ENCODE measurements at regions not wholly inside any gene's neighbourhood (a gene's known extent, or its start where the extent isn't known, plus 50 kb on each side); places are given as distances from the start of the nearest gene placed in this dataset.

- Histone ChIP-seq H4K5ac (ENCODE audit: insufficient read length, low read depth, low read length) (no peak overlapping the region), H2BK12ac (ENCODE audit: insufficient read length, low read depth, low read length) (no peak overlapping the region), H3K9ac (ENCODE audit: extremely low read depth, insufficient read length, low read length) (no peak overlapping the region), H3K79me2 (ENCODE audit: insufficient read depth, low read length) (no peaks in the 10 kb centered on the region), H3K4me2 (ENCODE audit: insufficient read depth, insufficient read length, low read length) (no peak overlapping the region), H4K20me1 (ENCODE audit: control insufficient read depth, insufficient read depth, insufficient read length) (no peaks in the 10 kb centered on the region), H2BK5ac (ENCODE audit: insufficient read length, low read length) (no peak overlapping the region), H3K4me1 (ENCODE audit: insufficient read depth, low read length) (no peaks in the 10 kb centered on the region), H2BK15ac (ENCODE audit: low read depth, low read length) (no peak overlapping the region), H3K18ac (ENCODE audit: insufficient read length, low read depth, low read length) (no peak overlapping the region), H2AFZ (ENCODE audit: low read length) (no peak overlapping the region), H2BK120ac (ENCODE audit: low read depth, low read length, poor library complexity, severe bottlenecking) (no peak overlapping the region), H4K91ac (ENCODE audit: insufficient read length, low read depth, low read length) (no peak overlapping the region), H4K8ac (replicated peaks; ENCODE audit: insufficient read length, low read depth, low read length) (no peak overlapping the region), H3K4ac (ENCODE audit: low read depth, low read length) (no peak overlapping the region), H3K23ac (ENCODE audit: insufficient read length, low read depth, low read length) (no peak overlapping the region), H3K79me1 (ENCODE audit: insufficient read depth, low read depth, low read length, poor library complexity, severe bottlenecking) (no peaks in the 10 kb centered on the region), H2AK5ac (ENCODE audit: insufficient read length, low read length) (no peak overlapping the region), H3K23me2 (ENCODE audit: insufficient read length, low read depth, low read length, poor library complexity, severe bottlenecking) (no peaks in the 10 kb centered on the region), H3K27ac (ENCODE audit: insufficient read length, low read depth, low read length) (no peak overlapping the region), H3K14ac (ENCODE audit: insufficient read depth, low read length) (no peak overlapping the region), H3T11ph (ENCODE audit: low read length) (no peak overlapping the region), H2BK20ac (ENCODE audit: low read depth, low read length, poor library complexity, severe bottlenecking) (no peak overlapping the region), H3K9me3 (ENCODE audit: control insufficient read depth, low read depth, low read length) (no peaks in the 10 kb centered on the region), H3K27me3 (ENCODE audit: insufficient read depth, low read length) (no peaks in the 10 kb centered on the region), H3K56ac (ENCODE audit: insufficient read length, low read depth, low read length) (no peak overlapping the region)
- TF ChIP-seq CTCF (conservative IDR thresholded peaks at IDR 0.05) = no peak
- no peak overlapping the region for H3K4me3 Mint-ChIP-seq
- peaks cover 0 to under 1% of the 10 kb centered on the region in 2 experiments; a peak in 2 of 4 replicates for H3K4me1 Mint-ChIP-seq
- no peaks in the 10 kb centered on the region for H3K36me3 Mint-ChIP-seq (ENCODE audit: insufficient read depth in 1 of 3, low read depth in 3 of 3)
- no peak for DNase-seq
- no peaks in the 10 kb centered on the region for H3K9me3 Mint-ChIP-seq
- no peak overlapping the region for H3K27ac Mint-ChIP-seq
- peaks cover 9% of the 10 kb centered on the region for H3K27me3 Mint-ChIP-seq (ENCODE audit: low read depth)
These were observed 104.0 kb upstream of the ZNF678 start for GRCh38 chr1:227459326-227459841.
